ENCODE measurements at regions not wholly inside any gene's neighbourhood (a gene's known extent, or its start where the extent isn't known, plus 50 kb on each side); places are given as distances from the start of the nearest gene placed in this dataset.
A peak's percentile ranks its signal among the peaks of the same experiment; 100 is the strongest.

GRCh38 chr12:76611533-76611932 lies 52.0 kb upstream of the OSBPL8 start:
- peak; percentile 97 for DNase-seq (ENCODE audit: low read depth)

- no peak for DNase-seq (ENCODE audit: low read depth)
These were observed 54.8 kb upstream of the OSBPL8 start for GRCh38 chr12:76614364-76614763.

DNA sequence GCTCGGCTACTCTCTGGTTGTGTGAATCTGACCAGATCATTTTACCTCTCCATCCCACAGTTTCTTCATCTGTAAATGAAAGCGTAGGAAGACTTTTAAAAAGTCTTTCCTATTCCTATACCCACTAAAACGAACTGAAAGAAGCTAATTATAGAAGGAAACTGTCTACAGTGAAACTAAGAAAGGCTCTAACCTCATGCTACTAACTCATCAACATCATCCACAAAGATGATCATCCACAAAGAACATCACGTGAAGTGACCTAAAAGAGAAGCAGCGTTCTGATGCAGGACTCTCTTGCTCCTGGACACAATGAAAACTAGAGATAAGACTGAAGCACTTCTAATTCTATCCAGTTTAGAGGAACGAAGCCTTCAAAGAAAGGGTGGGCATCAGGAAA lies 58.5 kb upstream of the OSBPL8 start:
- DNase-seq (ENCODE audit: low read depth), result no peak

DNA sequence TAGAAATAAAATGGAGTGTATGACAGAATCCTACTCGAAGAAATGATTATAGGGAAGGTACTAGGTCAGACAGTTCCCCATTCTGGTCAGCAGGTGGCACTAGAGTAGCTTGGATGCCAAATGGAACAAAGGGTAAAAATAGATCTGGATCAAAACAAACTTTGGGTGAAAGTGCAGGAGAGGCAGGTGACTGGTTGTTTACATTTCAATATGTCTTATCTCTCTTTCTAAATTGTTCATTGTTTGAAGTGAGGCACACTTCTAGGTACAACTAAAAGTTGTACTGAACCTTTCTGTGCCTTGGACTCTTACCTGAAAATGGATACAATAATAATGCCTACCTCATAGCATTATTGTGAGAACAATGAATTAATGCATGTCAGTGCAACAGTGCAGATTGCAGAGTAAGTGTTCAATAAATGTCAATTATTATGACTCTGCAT lies 62.0 kb upstream of the OSBPL8 start:
- peak; percentile 54 for DNase-seq (ENCODE audit: low read depth)

DNA sequence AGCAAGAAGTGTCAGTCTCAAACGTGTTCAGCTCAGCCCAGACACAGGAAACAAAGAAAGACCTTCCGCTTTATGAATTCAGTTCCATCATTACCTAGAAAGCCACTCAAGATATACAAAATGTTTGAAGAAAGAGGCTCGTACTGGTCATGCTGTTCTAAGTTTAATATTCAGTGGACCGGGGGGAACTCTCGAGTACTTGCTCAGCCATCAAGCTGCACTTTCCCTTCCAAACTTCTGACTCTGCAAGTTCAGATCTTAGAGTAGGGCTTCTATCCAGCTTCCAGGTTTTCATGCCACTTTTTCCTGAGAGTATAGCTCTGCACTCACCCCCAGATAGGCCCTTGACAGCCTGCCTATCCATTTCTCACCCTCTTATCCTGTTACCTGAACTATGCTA lies 62.8 kb upstream of the OSBPL8 start:
- DNase-seq (ENCODE audit: low read depth), result no peak

DNA sequence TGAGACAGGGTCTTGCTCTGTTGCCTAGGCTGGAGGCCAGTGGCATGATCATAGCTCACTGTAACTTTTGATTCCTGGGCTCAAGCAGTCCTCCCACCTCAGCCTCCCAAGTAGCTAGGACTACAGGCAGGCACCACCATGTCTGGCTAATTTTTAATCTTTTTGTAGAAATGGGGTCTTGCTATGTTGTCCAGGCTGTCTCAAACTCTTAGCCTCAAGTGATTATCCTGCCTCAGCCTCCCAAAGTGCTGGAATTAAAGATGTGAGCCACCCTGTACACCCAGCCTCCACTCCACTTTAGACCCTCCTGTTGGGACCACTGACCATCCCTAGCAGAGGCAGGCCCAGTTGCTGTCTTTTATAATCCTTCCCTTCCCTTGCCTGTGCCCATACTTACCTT lies 63.3 kb upstream of the OSBPL8 start:
- DNase-seq (ENCODE audit: low read depth), result no peak

DNA sequence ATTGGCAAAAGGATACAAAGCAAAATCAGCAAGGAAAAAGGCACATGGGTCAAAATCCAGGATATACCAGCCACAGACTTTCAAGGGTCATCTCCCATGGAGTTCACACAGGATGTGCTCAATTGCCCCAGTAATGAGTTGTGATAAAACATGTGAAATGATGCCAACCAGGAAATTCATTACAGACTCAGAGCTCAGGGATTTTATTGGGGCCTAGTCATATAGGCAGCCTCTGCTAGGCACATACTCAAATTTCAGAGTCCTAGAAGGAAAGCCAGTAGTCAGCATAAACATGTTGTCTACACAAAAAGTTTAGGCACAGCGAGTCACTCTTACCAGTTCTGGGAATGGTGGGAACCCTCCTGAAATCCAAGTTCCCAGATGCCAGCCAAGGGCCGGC lies 64.4 kb upstream of the OSBPL8 start:
- peak; percentile 37 for DNase-seq (ENCODE audit: low read depth)

DNA sequence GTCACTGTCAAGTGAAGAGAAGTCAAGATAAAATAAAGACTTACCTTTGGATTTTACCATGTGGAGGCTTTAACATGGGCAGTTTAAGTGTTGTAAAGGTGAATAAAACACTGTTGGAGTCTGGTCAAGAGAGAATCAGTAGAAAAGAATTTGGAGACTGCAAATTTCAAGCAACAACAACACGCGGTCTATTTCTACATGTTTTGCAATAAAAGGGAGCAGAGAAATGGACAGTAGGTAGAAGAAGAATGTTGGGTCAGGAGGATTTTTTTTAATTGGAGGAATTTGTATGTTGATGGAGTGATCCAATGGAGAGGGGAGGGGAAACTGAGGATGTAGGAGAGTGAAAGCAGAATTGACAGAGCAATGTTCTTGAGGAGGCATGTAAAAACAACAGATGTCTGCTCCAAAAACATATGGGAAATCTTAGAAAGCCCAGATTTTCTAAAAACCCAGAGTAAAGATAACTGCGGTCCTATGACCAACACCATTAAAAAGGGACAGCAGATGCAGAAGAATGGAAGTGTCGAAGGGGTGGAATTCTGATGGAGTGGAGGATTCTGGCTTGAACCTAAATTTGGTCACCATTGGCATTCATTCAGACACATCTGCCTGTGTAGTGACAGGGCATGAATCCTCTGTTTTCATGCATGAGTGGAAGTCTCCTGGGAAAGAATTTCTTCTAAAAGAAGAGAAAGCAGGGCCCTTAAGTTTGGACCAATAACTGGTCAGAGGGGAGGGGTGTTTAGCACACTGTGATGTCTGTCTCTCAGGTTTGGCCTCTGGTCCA lies 68.0 kb upstream of the OSBPL8 start:
- no peak for DNase-seq (ENCODE audit: low read depth)

DNA sequence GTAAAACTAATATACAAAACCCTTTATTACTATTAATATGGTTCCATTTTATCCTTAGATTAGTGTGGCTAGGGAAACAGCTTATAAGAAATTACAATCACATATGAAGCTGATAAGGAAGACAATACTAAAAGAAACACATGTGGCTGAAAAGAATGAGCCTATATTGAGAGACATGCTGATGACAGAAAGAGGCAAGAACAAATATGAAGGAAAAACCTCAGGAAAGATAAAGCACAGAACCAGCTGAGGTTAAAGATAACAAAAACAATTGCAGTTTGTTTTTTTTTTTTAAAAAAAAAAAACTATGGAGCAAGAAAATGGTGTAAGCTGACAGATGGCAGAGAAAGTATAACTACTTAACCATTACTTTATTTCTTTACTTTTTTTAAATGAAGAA lies 69.2 kb upstream of the OSBPL8 start:
- DNase-seq (ENCODE audit: low read depth), result no peak

DNA sequence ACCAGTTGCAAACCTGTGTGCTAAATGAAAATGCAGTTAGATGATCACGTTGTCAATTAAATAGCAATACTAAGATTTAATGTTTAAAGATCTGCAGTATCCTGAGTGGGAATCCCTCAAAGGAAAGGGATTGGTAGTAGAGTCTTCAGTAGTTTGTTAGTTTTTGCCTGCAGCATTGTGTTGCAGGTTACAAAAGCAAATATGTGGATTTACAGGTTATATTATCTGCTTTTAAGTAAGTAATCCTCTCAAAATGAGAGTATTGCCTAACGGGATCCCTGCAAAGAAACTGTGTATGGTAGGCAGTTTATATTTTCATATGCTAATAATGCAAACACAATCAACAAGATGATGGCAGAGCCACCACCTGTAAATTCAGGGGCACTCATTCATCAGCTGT lies 72.2 kb upstream of the OSBPL8 start:
- no peak for DNase-seq (ENCODE audit: low read depth)

GRCh38 chr12:76633415-76633814 lies 73.8 kb upstream of the OSBPL8 start:
- DNase-seq (ENCODE audit: low read depth), result no peak

DNA sequence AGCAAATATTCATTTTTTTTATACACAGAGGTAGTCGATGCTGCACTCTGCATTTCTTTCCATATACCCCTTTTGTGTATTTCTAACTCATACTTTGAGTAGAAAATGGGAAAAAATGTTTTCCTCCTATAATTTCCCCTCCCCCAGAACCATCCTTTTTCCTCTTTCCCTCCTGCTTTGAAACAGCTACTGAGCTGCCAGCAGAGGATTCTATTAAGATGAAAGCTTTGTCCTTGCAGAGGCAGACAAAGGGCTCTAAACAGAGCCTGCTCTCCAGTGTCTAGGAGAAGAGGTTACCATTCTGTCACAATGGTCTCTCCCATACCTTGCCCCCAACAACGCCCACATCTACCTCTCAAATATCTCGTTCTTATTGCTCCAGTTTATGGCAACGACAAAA lies 74.6 kb upstream of the OSBPL8 start:
- DNase-seq (ENCODE audit: low read depth), result no peak

DNA sequence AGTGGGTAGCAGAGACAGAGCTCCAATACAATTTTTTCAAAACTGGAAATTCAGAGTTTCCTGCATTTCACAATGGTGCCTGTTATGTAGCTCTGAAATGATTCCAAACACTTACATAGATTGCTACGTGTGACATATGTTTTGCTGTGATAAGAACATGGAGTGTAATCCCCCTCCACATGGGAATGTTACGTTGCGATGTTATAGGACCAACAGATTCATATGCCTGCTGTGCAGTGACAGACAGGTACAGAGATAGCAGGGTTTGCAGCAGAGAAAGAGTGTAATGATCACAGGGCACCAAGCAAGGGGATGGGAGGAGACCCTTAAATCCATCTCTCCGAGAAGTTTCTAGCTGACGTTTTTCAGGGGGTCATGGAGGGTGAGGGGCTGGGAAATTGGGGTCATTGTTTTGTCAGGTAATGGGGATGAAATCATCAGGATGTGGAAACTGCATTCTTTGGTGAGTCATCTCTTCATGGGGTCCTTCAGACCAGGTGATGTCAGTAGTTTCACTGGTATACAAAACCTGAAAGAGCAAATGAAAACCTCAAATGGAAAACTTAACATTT lies 76.6 kb upstream of the OSBPL8 start:
- DNase-seq (ENCODE audit: low read depth), result no peak

GRCh38 chr12:76637807-76638206 lies 78.2 kb upstream of the OSBPL8 start:
- DNase-seq (ENCODE audit: low read depth), result no peak

DNA sequence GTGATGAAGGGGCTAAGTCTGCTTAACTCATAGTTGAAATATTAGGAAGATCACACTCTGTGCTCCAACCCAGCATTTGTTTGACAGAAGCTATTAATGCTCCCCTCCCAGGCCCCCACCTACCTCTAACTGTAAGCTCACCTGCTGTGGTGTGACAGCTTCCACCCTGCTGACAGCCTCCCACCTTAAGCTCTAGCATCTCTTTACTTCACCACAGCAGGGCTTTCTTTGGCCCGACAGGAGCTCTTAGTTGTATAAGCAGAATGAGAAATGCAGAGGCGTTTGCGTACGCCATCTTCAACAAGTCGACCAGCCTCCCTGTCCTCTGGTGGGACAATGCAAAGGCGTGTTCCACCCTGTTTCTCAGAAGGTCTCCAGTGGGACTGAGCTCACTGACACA lies 80.1 kb upstream of the OSBPL8 start:
- DNase-seq (ENCODE audit: low read depth), result no peak

DNA sequence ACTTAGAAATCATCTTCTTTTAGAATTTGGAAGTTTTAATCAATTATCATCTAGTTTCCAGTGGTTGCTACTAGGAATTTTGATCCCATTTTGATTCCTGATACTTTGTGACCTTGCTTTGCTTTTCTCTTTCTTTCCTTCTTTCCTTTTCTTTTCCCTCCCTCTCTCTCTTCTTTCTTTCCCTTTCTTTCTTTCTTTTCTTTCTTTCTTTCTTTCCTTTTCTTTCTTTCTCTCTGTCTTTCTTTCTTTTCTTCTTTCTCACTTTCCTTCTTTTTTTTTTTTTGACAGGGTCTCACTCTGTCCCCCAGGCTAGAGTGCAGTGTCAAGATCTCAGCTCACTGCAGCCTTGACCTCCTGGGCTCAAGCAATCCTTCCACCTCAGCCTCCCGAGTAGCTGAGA lies 81.5 kb upstream of the OSBPL8 start:
- DNase-seq (ENCODE audit: low read depth), result no peak

GRCh38 chr12:76641961-76642360 lies 82.4 kb upstream of the OSBPL8 start:
- no peak for DNase-seq (ENCODE audit: low read depth)

GRCh38 chr12:76643438-76643837 lies 83.9 kb upstream of the OSBPL8 start:
- no peak for DNase-seq (ENCODE audit: low read depth)

DNA sequence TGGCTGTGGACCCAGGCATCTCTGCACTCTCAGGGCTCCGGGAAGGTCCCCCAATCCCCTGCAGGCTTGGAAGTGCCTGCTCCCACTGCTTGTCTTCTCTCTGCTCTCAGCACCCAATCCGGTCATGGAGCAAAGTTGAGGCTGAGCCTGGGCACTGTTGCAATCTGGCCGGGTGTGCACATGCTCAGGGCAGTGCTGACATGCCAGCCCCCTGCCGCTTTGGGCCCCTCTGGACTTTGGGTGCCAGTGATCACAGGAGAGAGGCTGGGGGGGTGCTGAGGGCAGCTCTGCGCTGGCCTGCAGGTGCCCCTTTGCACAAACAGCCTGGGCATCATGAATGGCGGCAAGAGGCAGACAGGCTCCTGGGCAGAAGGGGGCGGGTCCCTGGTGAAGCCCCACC lies 85.4 kb upstream of the OSBPL8 start:
- DNase-seq (ENCODE audit: low read depth), result no peak

DNA sequence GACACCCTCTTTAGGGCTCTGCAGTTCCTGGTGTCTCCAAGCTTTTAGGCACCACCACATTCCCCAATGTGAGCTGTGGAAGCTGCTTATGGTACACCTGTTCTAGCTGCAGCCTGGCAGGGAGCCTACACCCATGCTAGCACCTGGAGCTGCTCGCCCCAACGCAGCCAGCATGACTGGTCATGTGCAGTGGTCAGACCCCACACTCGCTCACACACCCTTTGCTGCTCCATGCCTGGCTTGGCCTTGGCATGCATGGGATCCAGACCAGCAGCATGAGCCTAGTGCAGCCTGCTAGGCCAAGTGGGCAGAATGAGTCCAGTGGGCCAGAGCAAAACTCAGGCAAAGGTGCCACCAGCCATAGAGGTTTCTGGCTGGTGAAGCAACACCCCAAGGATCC lies 86.4 kb upstream of the OSBPL8 start:
- no peak for DNase-seq (ENCODE audit: low read depth)

- no peak for DNase-seq (ENCODE audit: low read depth)
These were observed 86.8 kb upstream of the OSBPL8 start for GRCh38 chr12:76646366-76646765.

GRCh38 chr12:76649099-76649498 lies 89.5 kb upstream of the OSBPL8 start:
- no peak for DNase-seq (ENCODE audit: low read depth)

GRCh38 chr12:76652402-76652801 lies 92.8 kb upstream of the OSBPL8 start:
- no peak for DNase-seq (ENCODE audit: low read depth)

DNA sequence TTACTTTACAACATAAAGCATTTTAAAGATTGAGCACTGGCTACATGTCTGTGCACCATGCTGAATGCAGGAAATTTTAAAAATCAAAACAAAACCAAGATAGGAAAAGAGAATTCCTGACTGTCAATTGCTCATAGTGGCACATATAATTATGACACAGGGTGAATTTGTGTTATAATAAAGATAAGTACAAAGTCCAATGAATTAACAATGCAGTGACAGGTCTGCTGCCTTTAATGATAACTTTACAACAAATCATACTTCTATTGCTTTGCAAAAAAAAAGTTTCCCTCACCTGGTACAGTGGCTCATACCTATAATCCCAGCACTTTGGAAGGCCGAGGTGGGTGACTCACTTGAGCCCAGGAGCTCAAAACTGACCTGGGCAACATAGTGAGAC lies 93.8 kb upstream of the OSBPL8 start:
- DNase-seq (ENCODE audit: low read depth), result no peak

All from RPMI7951 (cell line).